Stomach (tissue), 8 donors: ENCODE measurements at regions not wholly inside any gene's neighbourhood (a gene's known extent, or its start where the extent isn't known, plus 50 kb on each side); places are given as distances from the start of the nearest gene placed in this dataset.

Experiments
- DNase-seq, 2 donors: peaks; one replicate each; pipeline versions ENCODE4 v3.0.0 to v3.0.0-alpha.2; 2013 to 2019
- H3K27ac ChIP-seq, 5 donors: fragments of 200-600 bp in 4 of 5; sonication (generic) in 4 of 5; one replicate each; pipeline ENCODE4 v1.5.1; 2013 to 2019; ENCODE audit warnings: mild to moderate bottlenecking in 1 of 5, moderate library complexity in 1 of 5
- H3K27me3 ChIP-seq, 3 donors: fragments of 200-600 bp; sonication (generic); one replicate each; pipeline ENCODE4 v1.5.1; 2017 to 2019; ENCODE audit warnings: mixed run types in 1 of 3
- H3K36me3 ChIP-seq, 4 donors: fragments of 200-600 bp; sonication (generic); 1 replicate in 3 of 4; 2 replicates in 1 of 4; pipeline ENCODE4 v1.5.1; 2016 to 2019
- H3K4me1 ChIP-seq, 4 donors: fragments of 200-600 bp; sonication (generic); one replicate each; pipeline ENCODE4 v1.5.1; 2016 to 2019
- H3K4me3 ChIP-seq, 4 donors: fragments of 200-600 bp; sonication (generic) in 3 of 4; one replicate each; pipeline ENCODE4 v1.5.1; 2016 to 2019; ENCODE audit warnings: mild to moderate bottlenecking in 1 of 4
- H3K9me3 ChIP-seq, 4 donors: fragments of 200-600 bp; sonication (generic); one replicate each; pipeline ENCODE4 v1.5.1; 2016 to 2019
- CTCF ChIP-seq, 7 experiments: fragments of 450-650 bp in 4 of 7; fragments of 200-600 bp in 3 of 7; sonication (generic) in 3 of 7; IDR thresholded peaks; one replicate each; pipeline ENCODE4 v1.5.1; 2016 to 2019; ENCODE audit warnings: antibody characterized with exemption in 7 of 7, control low read depth in 2 of 7, mild to moderate bottlenecking in 1 of 7
- EP300 ChIP-seq: sonication (generic); formaldehyde crosslinking; IDR thresholded peaks from one replicate; pipeline ENCODE4 v1.6.1; 2017; ENCODE audit warnings: antibody characterized with exemption
- POLR2A ChIP-seq, 4 donors: fragments of 450-650 bp; IDR thresholded peaks; one replicate each; pipeline ENCODE4 v1.6.1; 2016; ENCODE audit warnings: antibody characterized with exemption in 4 of 4, control low read depth in 2 of 4, mild to moderate bottlenecking in 1 of 4, moderate library complexity in 1 of 4
- POLR2AphosphoS5 ChIP-seq, 3 donors: sonication (generic); formaldehyde crosslinking; IDR thresholded peaks; one replicate each; pipeline ENCODE4 v1.6.1; 2016; ENCODE audit warnings: antibody characterized with exemption in 3 of 3
- WGBS, 5 donors: extraction: QIAGEN DNeasy Blood & Tissue Kit in 3 of 5; methylation state at CpG; one replicate each; pipeline versions ENCODE4 v1.1.5 to v1.1.7; 2013 to 2018; 5-methylcytosine and 5-hydroxymethylcytosine counted together
- intact Hi-C: fragments of 100-400 bp; cut with DNase I; formaldehyde crosslinking; loops from one replicate; pipeline ENCODE4 v1.15.1; 2023; ENCODE audit warnings: low total_unique reads
- donor health status: healthy with polysubstance abuse.
- donor health status: Bipolar disorder and iron deficiency.
- donor health status: healthy.

DNA sequence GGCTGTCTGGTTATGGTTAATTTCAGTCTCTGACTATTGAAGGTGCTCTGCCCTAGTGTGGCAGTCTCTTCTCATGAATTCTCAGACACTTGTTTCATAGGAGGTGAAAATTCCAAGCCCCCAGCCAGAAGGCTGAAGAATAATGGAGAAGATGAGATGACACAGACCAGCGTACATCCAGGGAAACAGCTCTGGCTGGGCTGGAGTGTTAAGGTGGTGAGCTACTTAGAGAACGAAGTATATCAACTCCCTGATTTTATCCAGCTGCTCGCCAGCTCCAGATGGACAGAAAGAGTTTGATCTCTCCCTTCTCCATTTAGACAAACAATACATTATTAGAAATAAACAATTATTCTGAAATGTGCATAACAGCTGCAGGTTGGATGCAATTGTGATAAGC, 494.5 kb upstream of the RGMA start:
- WGBS, 5 donors = 58 to 74% (median 65%) methylated on average over 3 of the region's 3 CpGs
- intact Hi-C loops = no loop called here
- TF ChIP-seq CTCF (IDR thresholded peaks at IDR 0.05) (no peak), EP300 (no peak), POLR2AphosphoS5 (IDR thresholded peaks at IDR 0.05) (no peak), POLR2A (IDR thresholded peaks at IDR 0.05) (no peak)
- Histone ChIP-seq H3K27me3 (no peaks in the 10 kb centered on the region), H3K4me1 (no peaks in the 10 kb centered on the region), H3K4me3 (no peak overlapping the region), H3K36me3 (no peaks in the 10 kb centered on the region), H3K9me3 (peaks cover 0 to 5% (median 0%) of the 10 kb centered on the region in 4 donors), H3K27ac (no peak overlapping the region)
- peak in 1 of 2 donors; percentile 34 for DNase-seq

- Histone ChIP-seq H3K4me3 (no peak overlapping the region), H3K36me3 (no peaks in the 10 kb centered on the region), H3K9me3 (no peaks in the 10 kb centered on the region), H3K27me3 (no peaks in the 10 kb centered on the region), H3K27ac (no peak overlapping the region), H3K4me1 (no peaks in the 10 kb centered on the region)
- WGBS, 5 donors = 74 to 85% (median 81%) methylated on average over 7 of the region's 7 CpGs
- intact Hi-C loops = no loop called here
- DNase-seq = no peak
- TF ChIP-seq EP300 (no peak), POLR2A (IDR thresholded peaks at IDR 0.05) (no peak), POLR2AphosphoS5 (IDR thresholded peaks at IDR 0.05) (no peak), CTCF (IDR thresholded peaks at IDR 0.05) (no peak)
Observed at GRCh38 chr15:93570527-93570926, 481.5 kb upstream of the RGMA start.

DNA sequence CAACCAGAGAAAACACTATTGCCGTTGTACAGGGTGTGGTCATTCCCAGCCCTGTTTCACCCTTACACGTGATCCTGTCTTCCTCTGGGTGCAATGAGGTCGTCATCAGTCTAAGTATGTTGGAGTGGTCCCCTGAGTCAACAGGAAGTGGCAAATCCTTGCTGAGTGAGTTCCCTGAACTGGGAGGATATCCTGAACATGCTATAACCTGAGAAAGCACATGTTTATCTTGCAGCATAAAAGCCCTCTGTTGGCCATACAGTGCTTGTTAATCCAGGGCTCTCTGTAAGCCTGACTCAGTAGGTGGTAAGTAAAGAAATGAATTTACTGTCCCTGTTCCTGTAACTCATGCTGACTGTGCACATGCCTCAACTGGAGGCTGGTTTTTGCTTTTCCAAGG, 477.8 kb upstream of the RGMA start:
- H3K9me3 ChIP-seq = no peaks in the 10 kb centered on the region
- no peak overlapping the region for H3K27ac ChIP-seq
- H3K4me3 ChIP-seq = no peak overlapping the region
- no peaks in the 10 kb centered on the region for H3K27me3 ChIP-seq
- 46 to 55% (median 47%) methylated on average over 3 of the region's 3 CpGs for WGBS, 5 donors
- H3K36me3 ChIP-seq = no peaks in the 10 kb centered on the region
- DNase-seq = peak in 1 of 2 donors; percentile 15
- intact Hi-C loops = no loop called here
- TF ChIP-seq EP300 = no peak
- TF ChIP-seq POLR2A (IDR thresholded peaks at IDR 0.05) = no peak
- TF ChIP-seq POLR2AphosphoS5 (IDR thresholded peaks at IDR 0.05) = no peak
- TF ChIP-seq CTCF (IDR thresholded peaks at IDR 0.05) = no peak
- no peaks in the 10 kb centered on the region for H3K4me1 ChIP-seq

DNA sequence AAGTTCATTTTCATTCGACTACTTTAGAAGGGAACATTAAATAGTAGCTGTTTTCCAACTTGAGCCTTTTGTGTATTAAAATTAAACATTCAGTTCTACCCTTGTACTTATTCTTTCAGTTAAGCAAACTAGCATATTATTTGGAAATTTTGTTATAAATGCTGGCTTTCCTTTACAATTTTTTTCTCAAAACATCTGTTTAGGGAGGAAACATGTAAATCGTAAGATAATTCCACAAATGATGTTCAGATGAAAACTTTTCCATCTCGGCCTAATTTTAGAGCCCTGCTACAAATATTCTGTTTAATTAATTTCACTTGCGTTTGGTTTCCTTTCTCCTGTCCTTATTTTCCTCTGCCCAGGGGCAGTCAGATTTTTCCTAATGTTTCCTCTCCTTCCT, 476.2 kb upstream of the RGMA start:
- no peak for TF ChIP-seq EP300
- TF ChIP-seq POLR2A (IDR thresholded peaks at IDR 0.05) = no peak
- no peak for TF ChIP-seq POLR2AphosphoS5 (IDR thresholded peaks at IDR 0.05)
- no peak for TF ChIP-seq CTCF (IDR thresholded peaks at IDR 0.05)
- Histone ChIP-seq H3K36me3 (no peaks in the 10 kb centered on the region), H3K4me1 (no peaks in the 10 kb centered on the region), H3K27ac (no peak overlapping the region), H3K27me3 (no peaks in the 10 kb centered on the region), H3K4me3 (no peak overlapping the region), H3K9me3 (no peaks in the 10 kb centered on the region)
- intact Hi-C loops = no loop called here
- no peak for DNase-seq
- WGBS, 5 donors = 63 to 69% (median 65%) methylated on average over 4 of the region's 4 CpGs
